DND-41 (cell line): ENCODE measurements at regions not wholly inside any gene's neighbourhood (a gene's known extent, or its start where the extent isn't known, plus 50 kb on each side); places are given as distances from the start of the nearest gene placed in this dataset.
"Not testable (repeated sequence)": the region's sequence is repeated elsewhere in the genome, so short reads cannot be mapped to it uniquely, and the experiment has no call there.

Source experiments
- EZH2 ChIP-seq: IDR thresholded peaks from 3 replicates; pipeline ENCODE4 v1.6.1; 2012; ENCODE audit warnings: borderline replicate concordance, low read depth, mild to moderate bottlenecking, moderate library complexity, low read length, inconsistent platforms; ENCODE audit not compliant: severe bottlenecking
- TF ChIP-seq, protein P1 (sequence below): IDR thresholded peaks from 2 replicates; pipeline ENCODE4 v1.5.1; 2012; ENCODE audit warnings: borderline replicate concordance, low read length, moderate library complexity, mild to moderate bottlenecking; ENCODE audit not compliant: poor library complexity, severe bottlenecking; ENCODE audit errors: extremely low read depth

DNA sequence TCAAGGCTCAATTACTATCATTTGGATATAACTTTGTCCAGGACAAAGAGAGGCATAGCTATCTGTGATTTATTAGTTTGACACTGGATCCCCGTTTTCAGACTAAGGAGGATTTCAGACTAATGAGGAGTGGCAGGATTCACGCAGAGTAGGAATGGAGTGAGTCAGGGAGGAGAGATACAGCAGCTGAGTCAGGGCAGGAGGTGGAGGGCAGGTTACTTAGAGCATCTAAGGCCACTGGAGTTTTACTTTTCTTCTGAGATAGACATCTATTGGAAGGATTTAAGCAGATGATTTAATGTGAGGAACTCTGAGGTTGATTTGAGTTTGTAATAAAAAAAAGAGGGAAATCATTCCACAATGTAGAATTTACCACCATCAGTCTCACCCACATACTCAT lies 110.6 kb downstream of the RPIA start:
- TF ChIP-seq, protein P1, sequence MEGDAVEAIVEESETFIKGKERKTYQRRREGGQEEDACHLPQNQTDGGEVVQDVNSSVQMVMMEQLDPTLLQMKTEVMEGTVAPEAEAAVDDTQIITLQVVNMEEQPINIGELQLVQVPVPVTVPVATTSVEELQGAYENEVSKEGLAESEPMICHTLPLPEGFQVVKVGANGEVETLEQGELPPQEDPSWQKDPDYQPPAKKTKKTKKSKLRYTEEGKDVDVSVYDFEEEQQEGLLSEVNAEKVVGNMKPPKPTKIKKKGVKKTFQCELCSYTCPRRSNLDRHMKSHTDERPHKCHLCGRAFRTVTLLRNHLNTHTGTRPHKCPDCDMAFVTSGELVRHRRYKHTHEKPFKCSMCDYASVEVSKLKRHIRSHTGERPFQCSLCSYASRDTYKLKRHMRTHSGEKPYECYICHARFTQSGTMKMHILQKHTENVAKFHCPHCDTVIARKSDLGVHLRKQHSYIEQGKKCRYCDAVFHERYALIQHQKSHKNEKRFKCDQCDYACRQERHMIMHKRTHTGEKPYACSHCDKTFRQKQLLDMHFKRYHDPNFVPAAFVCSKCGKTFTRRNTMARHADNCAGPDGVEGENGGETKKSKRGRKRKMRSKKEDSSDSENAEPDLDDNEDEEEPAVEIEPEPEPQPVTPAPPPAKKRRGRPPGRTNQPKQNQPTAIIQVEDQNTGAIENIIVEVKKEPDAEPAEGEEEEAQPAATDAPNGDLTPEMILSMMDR = not testable (repeated sequence)
- not testable (repeated sequence) for TF ChIP-seq EZH2
